ENCODE measurements at regions not wholly inside any gene's neighbourhood (a gene's known extent, or its start where the extent isn't known, plus 50 kb on each side); places are given as distances from the start of the nearest gene placed in this dataset.

- TF ChIP-seq CTCF (conservative IDR thresholded peaks at IDR 0.05; ENCODE audit: low read length) = no peak
- TF ChIP-seq EZH2phosphoT487 (IDR thresholded peaks at IDR 0.05; ENCODE audit: borderline replicate concordance, low read depth, low read length) = no peak
Measured at GRCh38 chr3:163048881-163049280, 1552.3 kb downstream of the OTOL1 start.

Data from OCI-LY7 (cell line).